ENCODE measurements at regions not wholly inside any gene's neighbourhood (a gene's known extent, or its start where the extent isn't known, plus 50 kb on each side); places are given as distances from the start of the nearest gene placed in this dataset.

GRCh38 chr6:40928307-40928706, 110.7 kb downstream of the UNC5CL start:
- ChIA-PET POLR2A (ENCODE audit: low non-redundant PET) (no interaction called here), CTCF (no interaction called here)
- DNase-seq (ENCODE audit: low spot score), result no peak
- no peak overlapping the region for H3K27ac ChIP-seq
- TF ChIP-seq CTCF (conservative IDR thresholded peaks at IDR 0.05; ENCODE audit: low read depth), result no peak

GRCh38 chr6:40925341-40925740, 113.7 kb downstream of the UNC5CL start:
- POLR2A ChIA-PET (ENCODE audit: low non-redundant PET), result no interaction called here
- CTCF ChIA-PET, result no interaction called here
- DNase-seq (ENCODE audit: low spot score), result no peak
- no peak for TF ChIP-seq CTCF (conservative IDR thresholded peaks at IDR 0.05; ENCODE audit: low read depth)
- no peak overlapping the region for H3K27ac ChIP-seq

DNA sequence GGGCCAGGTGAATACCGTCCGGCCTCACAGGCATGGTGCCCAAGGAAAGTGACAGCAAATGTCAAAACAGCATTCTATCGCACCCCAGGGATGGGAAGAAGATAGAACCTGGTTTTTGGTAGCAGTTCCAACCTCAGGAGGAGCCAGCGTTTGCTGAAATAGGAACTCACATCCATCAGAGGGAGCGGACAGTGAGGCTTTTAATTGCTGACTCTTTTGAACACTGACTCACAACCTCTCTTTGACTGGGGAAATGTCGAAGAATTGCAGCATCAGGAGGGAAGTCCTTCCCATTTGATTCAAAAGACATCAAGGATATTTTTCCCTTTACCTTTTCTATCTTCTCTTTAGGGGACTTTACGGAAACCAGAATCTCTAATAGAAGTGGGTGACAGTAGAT, 114.2 kb downstream of the UNC5CL start:
- DNase-seq (ENCODE audit: low spot score), result no peak
- POLR2A ChIA-PET (ENCODE audit: low non-redundant PET), result no interaction called here
- CTCF ChIA-PET, result no interaction called here
- no peak for TF ChIP-seq CTCF (conservative IDR thresholded peaks at IDR 0.05; ENCODE audit: low read depth)
- no peak overlapping the region for H3K27ac ChIP-seq

- DNase-seq (ENCODE audit: low spot score), result no peak
- ChIA-PET POLR2A (ENCODE audit: low non-redundant PET) (no interaction called here), CTCF (interaction anchor here (1.4 kb wide), 1 partner anchor 11 kb away, joined by 3 read pairs; no protein-coding TSS in a partner anchor)
- no peak for TF ChIP-seq CTCF (conservative IDR thresholded peaks at IDR 0.05; ENCODE audit: low read depth)
- H3K27ac ChIP-seq, result no peak overlapping the region
These were observed 115.1 kb downstream of the UNC5CL start for GRCh38 chr6:40923880-40924279.

GRCh38 chr6:40923326-40923725, 115.7 kb downstream of the UNC5CL start:
- DNase-seq (ENCODE audit: low spot score), result no peak
- ChIA-PET POLR2A (ENCODE audit: low non-redundant PET) (no interaction called here), CTCF (interaction anchor here (1.4 kb wide), 1 partner anchor 11 kb away, joined by 3 read pairs; no protein-coding TSS in a partner anchor)
- no peak for TF ChIP-seq CTCF (conservative IDR thresholded peaks at IDR 0.05; ENCODE audit: low read depth)
- H3K27ac ChIP-seq, result no peak overlapping the region

DNA sequence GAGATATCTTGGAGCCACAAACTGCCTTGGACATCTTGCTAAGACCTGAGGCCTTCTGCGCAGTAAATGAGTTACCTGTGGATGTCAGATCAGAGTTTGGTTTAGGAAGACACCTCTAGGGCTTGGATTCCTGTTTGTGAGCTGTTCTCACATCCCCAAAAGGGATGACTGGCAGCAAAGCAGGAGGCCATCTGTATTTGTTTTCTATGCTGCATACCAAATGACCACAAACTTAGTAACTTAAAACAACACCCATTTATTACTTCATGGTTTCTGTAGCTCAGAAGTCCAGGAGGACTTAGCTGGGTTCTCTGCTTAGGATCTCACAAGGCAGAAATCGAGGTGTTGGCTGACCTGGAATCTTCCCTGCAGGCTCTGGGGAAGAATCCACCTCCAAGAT, 116.7 kb downstream of the UNC5CL start:
- TF ChIP-seq CTCF (conservative IDR thresholded peaks at IDR 0.05; ENCODE audit: low read depth), result no peak
- POLR2A ChIA-PET (ENCODE audit: low non-redundant PET), result no interaction called here
- no peak overlapping the region for H3K27ac ChIP-seq
- CTCF ChIA-PET, result interaction anchor here (0.6 to 1.4 kb wide), 4 partner anchors 10 to 593 kb away, joined by 3 to 5 read pairs (median 4); no protein-coding TSS in a partner anchor
- no peak for DNase-seq (ENCODE audit: low spot score)
